ENCODE measurements at regions not wholly inside any gene's neighbourhood (a gene's known extent, or its start where the extent isn't known, plus 50 kb on each side); places are given as distances from the start of the nearest gene placed in this dataset.

GRCh38 chr16:31714903-31715504 lies 158.6 kb upstream of the ZNF267 start:
- no peak for TF ChIP-seq CTCF (conservative IDR thresholded peaks at IDR 0.05; ENCODE audit: low read depth, low read length)
- no peak for TF ChIP-seq EZH2 (IDR thresholded peaks at IDR 0.05; ENCODE audit: low read length, unreplicated experiment)
